T-helper 1 cell treated with Interleukin-12 subunit alpha and Interleukin-12 subunit beta and Interleukin-4 antibody, amounts not matched to agents 30 ng/mL and 1 ng/mL, for 36 hours (primary cell): ENCODE measurements at regions not wholly inside any gene's neighbourhood (a gene's known extent, or its start where the extent isn't known, plus 50 kb on each side); places are given as distances from the start of the nearest gene placed in this dataset.
"Not testable (repeated sequence)": the region's sequence is repeated elsewhere in the genome, so short reads cannot be mapped to it uniquely, and the experiment has no call there.

Experiments
- intact Hi-C: fragments of 100-400 bp; cut with micrococcal nuclease; formaldehyde crosslinking; loops from one replicate; pipeline ENCODE4 v1.15.1; 2024

GRCh38 chr10:23540401-23541030, 101.6 kb downstream of the OTUD1 start:
- intact Hi-C loops = no loop called here

DNA sequence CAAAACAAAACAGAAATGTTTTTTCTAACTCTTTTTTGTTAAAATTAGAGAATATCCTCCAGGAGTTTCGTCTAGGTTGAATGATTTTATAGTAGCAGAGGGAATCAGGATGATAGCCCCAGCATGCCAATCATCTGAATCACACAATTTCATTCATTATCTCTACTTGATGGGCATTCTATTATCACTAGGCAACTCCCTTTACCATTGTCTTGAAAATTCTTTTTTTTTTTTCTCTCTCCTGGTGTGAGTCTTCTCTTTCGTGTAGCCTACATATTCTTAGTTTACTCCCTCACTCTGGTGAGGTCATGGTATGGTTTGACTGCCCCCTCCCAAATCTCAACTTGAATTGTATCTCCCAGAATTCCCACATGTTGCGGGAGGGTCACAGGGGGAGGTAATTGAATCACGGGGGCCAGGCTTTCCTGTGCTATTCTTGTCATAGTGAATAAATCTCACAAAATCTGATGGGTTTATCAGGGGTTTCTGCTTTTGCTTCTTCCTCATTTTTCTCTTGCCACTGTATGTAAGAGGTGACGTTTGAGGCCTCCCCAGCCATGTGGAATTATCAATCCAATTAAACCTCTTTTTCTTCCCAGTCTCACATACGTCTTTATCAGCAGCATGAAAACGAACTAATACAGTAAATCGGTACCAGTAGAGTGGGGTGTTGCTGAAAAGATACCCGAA, 105.0 kb downstream of the OTUD1 start:
- intact Hi-C loops = no loop called here

GRCh38 chr10:23545866-23546265, 107.0 kb downstream of the OTUD1 start:
- intact Hi-C loops = not testable (repeated sequence)

DNA sequence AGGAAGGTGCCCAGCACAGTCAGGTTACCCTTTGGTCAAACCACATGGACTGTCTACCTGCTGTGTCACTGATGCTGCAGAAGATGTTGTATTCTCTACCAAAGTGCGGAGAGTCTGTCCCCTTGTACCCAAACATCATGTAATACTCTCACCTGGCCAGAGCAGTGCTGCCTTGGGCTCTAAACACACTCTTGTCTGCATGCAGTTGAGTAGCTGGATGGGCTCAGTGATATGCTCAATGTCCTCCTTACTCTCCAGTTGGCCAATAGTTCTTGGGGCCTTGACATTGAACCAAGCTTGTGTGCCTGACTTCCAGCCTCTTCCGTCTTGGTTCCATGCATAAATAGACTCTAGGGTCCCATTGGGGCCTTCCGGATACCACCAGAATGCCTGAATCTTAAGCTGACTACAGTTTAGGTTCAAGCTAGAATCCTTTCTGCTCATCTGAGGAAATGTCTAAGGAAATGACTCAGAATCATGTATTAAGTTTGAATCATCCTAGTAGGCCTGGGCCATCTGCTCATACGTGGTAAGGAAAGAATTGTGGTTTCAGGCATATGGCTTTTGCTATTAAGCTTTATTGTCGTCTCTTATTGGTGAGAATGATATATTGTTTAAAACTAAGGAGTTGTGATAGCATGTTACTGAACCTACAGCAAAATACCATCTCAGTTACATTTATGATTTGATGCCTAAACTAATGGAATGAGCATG, 118.0 kb downstream of the OTUD1 start:
- intact Hi-C loops = no loop called here

- intact Hi-C loops = no loop called here
Measured at GRCh38 chr10:23557777-23558176, 118.9 kb downstream of the OTUD1 start.

DNA sequence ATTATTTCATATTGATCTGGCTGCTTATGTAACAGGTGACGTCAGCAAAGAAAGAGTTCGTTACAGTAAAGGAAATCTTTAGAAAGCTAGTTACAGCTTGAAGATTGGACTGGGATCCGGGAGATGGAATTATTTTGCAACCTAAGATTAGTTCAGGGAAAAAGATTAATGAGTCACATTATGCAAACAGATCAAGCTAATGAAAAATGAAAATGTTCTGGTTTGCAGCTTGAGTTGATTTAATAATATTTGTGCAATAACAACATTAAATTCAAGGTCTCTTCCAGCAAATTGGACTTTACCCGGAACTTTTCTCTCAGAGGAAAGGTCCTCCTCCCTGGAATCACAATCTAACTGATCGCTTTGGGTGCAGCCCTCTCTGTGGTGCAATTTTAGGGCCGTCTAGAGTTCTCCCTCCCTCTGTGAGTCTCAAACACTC, 119.5 kb downstream of the OTUD1 start:
- intact Hi-C loops = no loop called here

DNA sequence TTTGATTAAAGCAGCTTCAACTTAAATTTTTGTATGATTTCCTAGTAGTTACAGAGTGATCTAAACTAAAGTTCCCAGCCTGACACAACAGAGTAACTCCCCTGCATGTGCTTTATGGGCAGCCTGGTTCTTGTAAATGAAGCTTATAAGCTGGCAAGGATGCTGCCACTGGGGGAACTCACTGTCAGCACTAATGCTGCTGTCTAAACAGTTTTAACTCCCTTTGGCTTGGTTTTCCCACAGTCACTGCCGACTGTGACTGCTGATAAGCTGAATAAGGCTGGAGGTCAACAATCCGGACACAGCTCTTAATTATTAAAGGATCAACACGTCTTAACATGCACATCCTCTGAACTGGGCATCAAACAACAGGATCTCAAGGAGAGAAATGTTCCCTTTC, 130.1 kb downstream of the OTUD1 start:
- intact Hi-C loops = no loop called here

DNA sequence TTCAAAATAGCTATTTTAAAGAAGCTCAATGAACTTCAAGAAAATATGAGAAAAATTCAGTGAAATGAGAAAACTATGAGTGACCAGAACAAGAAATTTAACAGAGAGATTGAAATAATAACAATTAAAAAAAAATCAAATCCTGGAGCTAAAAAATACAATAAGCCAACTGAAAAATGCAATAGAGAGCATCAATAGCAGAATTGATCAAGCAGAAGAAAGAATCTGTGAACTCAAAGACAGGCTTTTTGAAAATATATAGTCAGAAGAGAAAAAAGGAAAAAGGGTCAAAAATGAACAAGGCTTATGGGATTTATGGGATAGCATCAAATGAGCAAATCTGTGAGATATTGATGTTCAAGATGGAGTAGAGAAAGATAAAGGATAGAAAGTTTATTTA, 133.0 kb downstream of the OTUD1 start:
- intact Hi-C loops = no loop called here

GRCh38 chr10:23581906-23582450, 143.1 kb downstream of the OTUD1 start:
- intact Hi-C loops = no loop called here

- intact Hi-C loops = no loop called here
Measured at GRCh38 chr10:23584396-23584795, 145.5 kb downstream of the OTUD1 start.

DNA sequence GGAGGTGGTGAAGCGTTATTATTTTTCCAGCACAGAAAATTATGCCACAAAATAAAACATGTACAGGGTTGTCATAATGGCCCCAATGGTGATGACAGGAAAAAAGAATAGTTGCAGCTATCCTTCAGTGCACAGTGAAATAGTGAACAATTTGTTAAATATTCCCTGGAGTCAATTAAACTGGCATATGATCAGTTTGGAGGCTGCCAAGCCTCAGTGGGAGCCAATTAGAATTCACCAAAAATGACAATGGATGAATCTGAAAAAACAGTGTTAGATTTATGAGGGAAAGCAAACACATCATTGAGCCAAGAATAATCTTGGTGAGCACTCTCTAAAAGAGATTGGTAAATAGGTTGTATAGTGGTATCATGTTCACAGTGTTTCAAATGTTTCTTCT, 146.3 kb downstream of the OTUD1 start:
- intact Hi-C loops = no loop called here

DNA sequence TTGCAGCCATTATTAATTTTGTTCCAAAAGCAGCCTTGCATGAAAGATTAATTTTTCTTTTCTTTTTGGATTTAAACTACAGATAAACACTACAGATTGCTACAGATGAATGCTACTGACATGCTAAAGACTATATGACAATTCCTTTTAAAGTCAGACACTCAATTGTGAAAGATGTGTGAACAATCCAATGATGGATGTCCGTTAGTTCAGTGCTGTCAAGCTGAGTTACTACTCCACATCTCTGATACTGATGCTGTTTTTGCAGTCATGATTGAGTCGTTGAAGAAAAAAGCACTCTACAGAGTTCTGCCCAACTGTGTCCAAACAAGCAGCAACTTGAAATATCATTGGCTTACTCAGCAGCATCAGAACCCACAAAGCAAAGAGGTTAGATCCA, 146.8 kb downstream of the OTUD1 start:
- intact Hi-C loops = no loop called here

DNA sequence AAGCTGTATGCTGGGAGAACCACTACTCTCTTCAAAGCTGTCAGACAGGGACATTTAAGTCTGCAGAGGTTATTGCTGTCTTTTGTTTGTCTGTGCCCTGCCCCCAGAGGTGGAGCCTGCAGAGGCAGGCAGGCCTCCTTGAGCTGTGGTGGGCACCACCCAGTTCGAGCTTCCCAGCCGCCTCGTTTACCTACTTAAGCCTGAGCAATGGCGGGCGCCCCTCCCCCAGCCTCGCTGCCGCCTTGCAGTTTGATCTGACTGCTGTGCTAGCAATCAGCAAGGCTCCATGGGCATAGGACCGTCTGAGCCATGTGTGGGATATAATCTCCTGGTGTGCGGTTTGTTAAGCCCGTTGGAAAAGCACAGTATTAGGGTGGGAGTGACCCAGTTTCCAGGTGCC, 156.4 kb downstream of the OTUD1 start:
- intact Hi-C loops = not testable (repeated sequence)

- intact Hi-C loops = no loop called here
Measured at GRCh38 chr10:23604613-23605012, 165.7 kb downstream of the OTUD1 start.

- intact Hi-C loops = no loop called here
Measured at GRCh38 chr10:23606456-23606855, 167.6 kb downstream of the OTUD1 start.

GRCh38 chr10:23608926-23609325, 170.1 kb downstream of the OTUD1 start:
- intact Hi-C loops = no loop called here

DNA sequence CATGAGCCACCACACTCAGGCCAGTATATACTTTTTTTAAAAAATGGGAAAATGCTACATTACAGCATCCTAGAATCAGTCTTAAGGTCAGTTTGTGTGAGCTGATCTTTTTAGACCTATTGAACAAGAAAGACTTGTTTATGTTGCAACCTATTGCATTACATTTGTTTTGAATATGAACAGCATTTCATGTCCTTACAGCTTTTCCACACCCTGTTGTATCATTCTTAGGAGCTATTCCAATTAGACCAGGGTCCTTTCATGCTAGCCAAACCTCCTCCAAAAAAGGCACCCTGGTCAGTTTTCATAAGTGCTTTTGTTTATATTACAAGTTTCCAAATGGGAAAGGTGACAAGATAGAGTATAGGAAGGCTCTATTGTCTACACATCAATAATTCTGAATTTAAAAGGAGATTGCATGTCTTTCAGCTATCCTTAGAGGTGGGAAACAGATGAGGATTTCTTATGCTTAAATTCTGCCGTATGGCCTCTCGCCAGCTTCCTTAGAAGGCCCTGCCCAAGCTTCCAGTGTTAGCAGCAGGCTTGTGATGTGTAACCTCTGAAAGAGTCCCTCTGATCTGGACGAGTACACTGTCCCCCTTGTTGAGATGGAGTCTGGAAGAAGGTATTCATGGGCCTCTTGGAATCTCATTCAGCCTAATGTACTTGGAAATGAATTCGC, 171.9 kb downstream of the OTUD1 start:
- intact Hi-C loops = no loop called here

- intact Hi-C loops = no loop called here
Measured at GRCh38 chr10:23611308-23612029, 172.6 kb downstream of the OTUD1 start.

GRCh38 chr10:23613900-23614299, 175.0 kb downstream of the OTUD1 start:
- intact Hi-C loops = no loop called here

- intact Hi-C loops = no loop called here
Measured at GRCh38 chr10:23614483-23614882, 175.6 kb downstream of the OTUD1 start.

GRCh38 chr10:23630376-23630775, 191.5 kb downstream of the OTUD1 start:
- intact Hi-C loops = no loop called here
